PC-3 (cell line): ENCODE measurements at regions not wholly inside any gene's neighbourhood (a gene's known extent, or its start where the extent isn't known, plus 50 kb on each side); places are given as distances from the start of the nearest gene placed in this dataset.

Source experiments
- ATAC-seq: fragments of 200-7000 bp; cut with Tn5 transposase; 2 replicates; pipeline ENCODE4 v1.9.1; 2020; ENCODE audit warnings: mild to moderate bottlenecking, moderate library complexity
- BruUV-seq: library from RNA; stranded (reverse); fragments of 400-500 nt; replicated peaks from 2 replicates; lab custom pipeline; 2021; lab: Mats Ljungman, UMichigan
- CTCF ChIA-PET: fragments of 300-600 bp; sonication (Branson Sonifier 250); formaldehyde crosslinking; loops from one replicate; lab custom pipeline; 2022; ENCODE audit warnings: antibody characterized with exemption; lab: Charles Lee
- POLR2A ChIA-PET: fragments of 300-600 bp; sonication (Branson Sonifier 250); formaldehyde crosslinking; loops from one replicate; lab custom pipeline; 2022; ENCODE audit warnings: antibody characterized with exemption; ENCODE audit not compliant: unreplicated experiment; lab: Charles Lee
- DNase-seq: peaks from one replicate; pipeline ENCODE4 v3.0.0-alpha.2; 2015
- H2AFZ ChIP-seq: fragments of 300-600 bp; sonication (generic); 2 replicates; pipeline ENCODE4 v1.6.0; 2016; ENCODE audit warnings: antibody characterized with exemption, low read length
- H3F3A ChIP-seq: fragments of 300-600 bp; sonication (generic); one replicate; pipeline ENCODE4 v1.6.0; 2017; ENCODE audit warnings: antibody characterized with exemption, low read length, control low read depth, mild to moderate bottlenecking; ENCODE audit not compliant: unreplicated experiment
- H3K27ac ChIP-seq: fragments of 300-600 bp; sonication (generic); 2 replicates; pipeline ENCODE4 v1.5.1; 2016; ENCODE audit warnings: mild to moderate bottlenecking, low read length
- H3K27me3 ChIP-seq: fragments of 300-600 bp; sonication (generic); 2 replicates; pipeline ENCODE4 v1.6.1; 2016; ENCODE audit warnings: low read length, mixed read lengths
- H3K36me3 ChIP-seq: fragments of 300-600 bp; sonication (generic); 2 replicates; pipeline ENCODE4 v1.6.1; 2016; ENCODE audit warnings: low read depth, mixed run types, low read length, mixed read lengths
- H3K4me1 ChIP-seq: fragments of 300-600 bp; sonication (generic); 2 replicates; pipeline ENCODE4 v1.5.1; 2016; ENCODE audit warnings: low read length; ENCODE audit not compliant: insufficient read depth
- H3K4me2 ChIP-seq: fragments of 300-600 bp; sonication (generic); 2 replicates; pipeline ENCODE4 v1.6.0; 2016; ENCODE audit warnings: low read length
- H3K4me3 ChIP-seq: fragments of 300-600 bp; sonication (generic); 2 replicates; pipeline ENCODE4 v1.5.1; 2016; ENCODE audit warnings: mild to moderate bottlenecking, low read length, mixed read lengths
- H3K79me2 ChIP-seq: fragments of 300-600 bp; sonication (generic); 2 replicates; pipeline ENCODE4 v1.6.1; 2017; ENCODE audit warnings: low read length, mixed read lengths
- H3K9ac ChIP-seq: fragments of 300-600 bp; sonication (generic); 2 replicates; pipeline ENCODE4 v1.6.0; 2016; ENCODE audit warnings: mild to moderate bottlenecking, low read length
- H3K9me2 ChIP-seq: fragments of 300-600 bp; sonication (generic); replicated peaks from 2 replicates; pipeline ENCODE4 v1.6.1; 2016; ENCODE audit warnings: mixed run types, low read length, mixed read lengths
- H3K9me3 ChIP-seq: fragments of 300-600 bp; sonication (generic); 2 replicates; pipeline ENCODE4 v1.6.1; 2016; ENCODE audit warnings: low read length, mixed read lengths
- H4K20me1 ChIP-seq: fragments of 300-600 bp; sonication (generic); 2 replicates; pipeline ENCODE4 v1.6.1; 2016; ENCODE audit warnings: low read length, mixed read lengths
- CTCF ChIP-seq: fragments of 300-600 bp; sonication (generic); conservative IDR thresholded peaks from 2 replicates; pipeline ENCODE4 v1.5.1; 2017; ENCODE audit warnings: antibody characterized with exemption, low read depth, mild to moderate bottlenecking, low read length
- EZH2 ChIP-seq: fragments of 300-600 bp; sonication (generic); IDR thresholded peaks from one replicate; pipeline ENCODE4 v1.6.1; 2017; ENCODE audit warnings: antibody characterized with exemption, mild to moderate bottlenecking, low read length; ENCODE audit not compliant: unreplicated experiment
- EZH2phosphoT487 ChIP-seq: fragments of 300-600 bp; sonication (generic); IDR thresholded peaks from 2 replicates; pipeline ENCODE4 v1.6.1; 2018; ENCODE audit warnings: mild to moderate bottlenecking, antibody characterized with exemption, low read length, borderline replicate concordance
- intact Hi-C: fragments of 100-400 bp; cut with micrococcal nuclease; formaldehyde crosslinking; loops from 2 replicates; pipeline ENCODE4 v1.9.0; 2023

- Histone ChIP-seq H3K4me1 (no peaks in the 10 kb centered on the region), H3F3A (no peaks in the 10 kb centered on the region), H3K27ac (no peak overlapping the region), H3K4me3 (no peak overlapping the region), H3K9ac (no peak overlapping the region), H3K36me3 (no peaks in the 10 kb centered on the region), H3K27me3 (no peaks in the 10 kb centered on the region), H2AFZ (no peak overlapping the region), H3K79me2 (no peaks in the 10 kb centered on the region), H3K9me2 (no peaks in the 10 kb centered on the region), H3K9me3 (no peaks in the 10 kb centered on the region), H4K20me1 (no peaks in the 10 kb centered on the region), H3K4me2 (no peak overlapping the region)
- DNase-seq (no peak), ATAC-seq (no peak)
- POLR2A ChIA-PET = no interaction called here
- TF ChIP-seq EZH2 = no peak
- no peak for TF ChIP-seq CTCF
- no peak for TF ChIP-seq EZH2phosphoT487
- no TSS peak for BruUV-seq
- CTCF ChIA-PET = no interaction called here
- intact Hi-C loops = no loop called here
Observed at GRCh38 chr16:54744998-54745397, 185.7 kb upstream of the IRX5 start.

GRCh38 chr16:54742436-54742835 lies 188.2 kb upstream of the IRX5 start:
- no peak overlapping the region for H3K9ac ChIP-seq
- H3K36me3 ChIP-seq = no peaks in the 10 kb centered on the region
- H3K9me3 ChIP-seq = no peaks in the 10 kb centered on the region
- H3K4me2 ChIP-seq = no peak overlapping the region
- H3K9me2 ChIP-seq = no peaks in the 10 kb centered on the region
- BruUV-seq = no TSS peak
- no peak overlapping the region for H3K27ac ChIP-seq
- DNase-seq = no peak
- H3K4me1 ChIP-seq = no peaks in the 10 kb centered on the region
- no peak overlapping the region for H3K4me3 ChIP-seq
- ATAC-seq = no peak
- intact Hi-C loops = no loop called here
- H4K20me1 ChIP-seq = no peaks in the 10 kb centered on the region
- no peaks in the 10 kb centered on the region for H3F3A ChIP-seq
- ChIA-PET CTCF (no interaction called here), POLR2A (no interaction called here)
- no peak overlapping the region for H2AFZ ChIP-seq
- no peaks in the 10 kb centered on the region for H3K27me3 ChIP-seq
- TF ChIP-seq EZH2 (no peak), EZH2phosphoT487 (no peak)
- no peaks in the 10 kb centered on the region for H3K79me2 ChIP-seq

GRCh38 chr16:54739381-54739780 lies 191.3 kb upstream of the IRX5 start:
- no peak overlapping the region for H3K4me3 ChIP-seq
- no peaks in the 10 kb centered on the region for H4K20me1 ChIP-seq
- H3K36me3 ChIP-seq = no peaks in the 10 kb centered on the region
- no peaks in the 10 kb centered on the region for H3F3A ChIP-seq
- POLR2A ChIA-PET = no interaction called here
- no peaks in the 10 kb centered on the region for H3K27me3 ChIP-seq
- H3K79me2 ChIP-seq = no peaks in the 10 kb centered on the region
- DNase-seq (no peak), ATAC-seq (no peak)
- no peak for TF ChIP-seq EZH2
- TF ChIP-seq EZH2phosphoT487 = no peak
- no peak for TF ChIP-seq CTCF
- no peak overlapping the region for H2AFZ ChIP-seq
- H3K4me2 ChIP-seq = no peak overlapping the region
- no peak overlapping the region for H3K27ac ChIP-seq
- CTCF ChIA-PET = no interaction called here
- H3K9ac ChIP-seq = no peak overlapping the region
- intact Hi-C loops = no loop called here
- no peaks in the 10 kb centered on the region for H3K9me3 ChIP-seq
- H3K4me1 ChIP-seq = no peaks in the 10 kb centered on the region
- BruUV-seq = no TSS peak
- H3K9me2 ChIP-seq = no peaks in the 10 kb centered on the region
